ENCODE measurements at regions not wholly inside any gene's neighbourhood (a gene's known extent, or its start where the extent isn't known, plus 50 kb on each side); places are given as distances from the start of the nearest gene placed in this dataset.

DNA sequence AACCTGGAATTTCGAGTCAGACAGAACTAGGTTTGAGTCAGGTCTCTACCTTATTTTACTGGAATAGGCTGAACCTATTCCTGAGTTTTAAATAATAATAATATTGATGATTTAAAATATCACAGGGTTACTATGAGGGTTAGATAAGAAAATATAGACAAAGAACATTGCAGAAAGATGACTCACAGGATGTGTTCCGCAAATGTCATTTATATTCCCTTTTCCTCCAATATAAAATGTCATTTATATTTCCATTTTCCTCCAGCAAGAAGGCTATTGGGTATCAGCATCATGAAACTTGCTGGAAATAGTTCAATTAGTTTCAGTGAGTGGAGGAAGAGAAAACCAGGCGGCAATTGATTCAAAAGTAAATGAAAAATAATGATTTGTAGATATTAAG is 163.9 kb upstream of the RASSF8 start:
- H3K4me1 ChIP-seq (ENCODE audit: insufficient read depth, low read length, poor library complexity, severe bottlenecking) = no peaks in the 10 kb centered on the region
- no peak overlapping the region for H3K9ac ChIP-seq (ENCODE audit: low read depth, low read length, poor library complexity, severe bottlenecking)
- no peak overlapping the region for H3K4me3 ChIP-seq (ENCODE audit: low read length, poor library complexity, severe bottlenecking)
- H3K27me3 ChIP-seq (ENCODE audit: insufficient read depth, low read length, poor library complexity, severe bottlenecking) = no peaks in the 10 kb centered on the region
- no peaks in the 10 kb centered on the region for H4K20me1 ChIP-seq (ENCODE audit: insufficient read depth, low read length, poor library complexity, severe bottlenecking)
- no peaks in the 10 kb centered on the region for H3K9me2 ChIP-seq (replicated peaks; ENCODE audit: low read depth, low read length)
- H2AFZ ChIP-seq (ENCODE audit: low read length) = no peak overlapping the region
- no peaks in the 10 kb centered on the region for H3K79me2 ChIP-seq (ENCODE audit: insufficient read depth, low read length)
- H3K9me3 ChIP-seq (ENCODE audit: insufficient read depth, low read depth, low read length) = no peaks in the 10 kb centered on the region
- TF ChIP-seq EZH2phosphoT487 (IDR thresholded peaks at IDR 0.05; ENCODE audit: borderline replicate concordance) = no peak
- TF ChIP-seq, protein P1, sequence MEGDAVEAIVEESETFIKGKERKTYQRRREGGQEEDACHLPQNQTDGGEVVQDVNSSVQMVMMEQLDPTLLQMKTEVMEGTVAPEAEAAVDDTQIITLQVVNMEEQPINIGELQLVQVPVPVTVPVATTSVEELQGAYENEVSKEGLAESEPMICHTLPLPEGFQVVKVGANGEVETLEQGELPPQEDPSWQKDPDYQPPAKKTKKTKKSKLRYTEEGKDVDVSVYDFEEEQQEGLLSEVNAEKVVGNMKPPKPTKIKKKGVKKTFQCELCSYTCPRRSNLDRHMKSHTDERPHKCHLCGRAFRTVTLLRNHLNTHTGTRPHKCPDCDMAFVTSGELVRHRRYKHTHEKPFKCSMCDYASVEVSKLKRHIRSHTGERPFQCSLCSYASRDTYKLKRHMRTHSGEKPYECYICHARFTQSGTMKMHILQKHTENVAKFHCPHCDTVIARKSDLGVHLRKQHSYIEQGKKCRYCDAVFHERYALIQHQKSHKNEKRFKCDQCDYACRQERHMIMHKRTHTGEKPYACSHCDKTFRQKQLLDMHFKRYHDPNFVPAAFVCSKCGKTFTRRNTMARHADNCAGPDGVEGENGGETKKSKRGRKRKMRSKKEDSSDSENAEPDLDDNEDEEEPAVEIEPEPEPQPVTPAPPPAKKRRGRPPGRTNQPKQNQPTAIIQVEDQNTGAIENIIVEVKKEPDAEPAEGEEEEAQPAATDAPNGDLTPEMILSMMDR (conservative IDR thresholded peaks at IDR 0.05; ENCODE audit: low read length) = no peak
- no peak overlapping the region for H3K4me2 ChIP-seq (ENCODE audit: low read depth, low read length, poor library complexity, severe bottlenecking)
- no peaks in the 10 kb centered on the region for H3F3A ChIP-seq (ENCODE audit: low read depth)
- no peaks in the 10 kb centered on the region for H3K36me3 ChIP-seq (ENCODE audit: insufficient read depth, low read length)

DNA sequence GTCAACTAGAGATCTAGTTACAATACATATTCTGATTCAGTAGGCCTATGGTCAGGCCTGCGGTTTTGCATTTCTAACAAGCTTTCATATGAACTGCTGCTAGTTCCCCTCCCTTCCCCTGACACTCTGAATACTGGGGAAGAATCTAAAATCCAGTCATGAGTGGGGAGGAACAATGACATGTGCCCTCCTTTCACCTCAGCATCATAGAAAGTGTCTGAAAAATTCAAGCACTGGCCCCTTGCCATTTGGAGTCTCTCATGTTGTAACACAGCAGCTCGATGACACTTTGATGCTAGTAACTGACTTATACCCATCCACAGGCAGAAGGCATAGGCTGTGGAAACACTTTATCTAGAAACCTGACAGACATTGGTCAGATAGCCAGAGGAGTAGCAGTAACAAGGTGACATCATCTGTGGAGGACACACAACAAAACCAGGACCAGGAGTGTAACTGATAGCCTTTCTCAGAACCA is 161.9 kb upstream of the RASSF8 start:
- H3K9me3 ChIP-seq (ENCODE audit: insufficient read depth, low read depth, low read length) = no peaks in the 10 kb centered on the region
- peaks cover 11% of the 10 kb centered on the region for H3K4me1 ChIP-seq (ENCODE audit: insufficient read depth, low read length, poor library complexity, severe bottlenecking)
- no peak overlapping the region for H3K4me3 ChIP-seq (ENCODE audit: low read length, poor library complexity, severe bottlenecking)
- no peak for TF ChIP-seq EZH2phosphoT487 (IDR thresholded peaks at IDR 0.05; ENCODE audit: borderline replicate concordance)
- TF ChIP-seq, protein P1 (conservative IDR thresholded peaks at IDR 0.05; ENCODE audit: low read length) = no peak
- no peaks in the 10 kb centered on the region for H4K20me1 ChIP-seq (ENCODE audit: insufficient read depth, low read length, poor library complexity, severe bottlenecking)
- no peaks in the 10 kb centered on the region for H3K36me3 ChIP-seq (ENCODE audit: insufficient read depth, low read length)
- no peaks in the 10 kb centered on the region for H3K79me2 ChIP-seq (ENCODE audit: insufficient read depth, low read length)
- H3K9me2 ChIP-seq (replicated peaks; ENCODE audit: low read depth, low read length) = no peaks in the 10 kb centered on the region
- no peaks in the 10 kb centered on the region for H3F3A ChIP-seq (ENCODE audit: low read depth)
- no peak overlapping the region for H3K4me2 ChIP-seq (ENCODE audit: low read depth, low read length, poor library complexity, severe bottlenecking)
- no peak overlapping the region for H2AFZ ChIP-seq (ENCODE audit: low read length)
- H3K27me3 ChIP-seq (ENCODE audit: insufficient read depth, low read length, poor library complexity, severe bottlenecking) = no peaks in the 10 kb centered on the region
- no peak overlapping the region for H3K9ac ChIP-seq (ENCODE audit: low read depth, low read length, poor library complexity, severe bottlenecking)

DNA sequence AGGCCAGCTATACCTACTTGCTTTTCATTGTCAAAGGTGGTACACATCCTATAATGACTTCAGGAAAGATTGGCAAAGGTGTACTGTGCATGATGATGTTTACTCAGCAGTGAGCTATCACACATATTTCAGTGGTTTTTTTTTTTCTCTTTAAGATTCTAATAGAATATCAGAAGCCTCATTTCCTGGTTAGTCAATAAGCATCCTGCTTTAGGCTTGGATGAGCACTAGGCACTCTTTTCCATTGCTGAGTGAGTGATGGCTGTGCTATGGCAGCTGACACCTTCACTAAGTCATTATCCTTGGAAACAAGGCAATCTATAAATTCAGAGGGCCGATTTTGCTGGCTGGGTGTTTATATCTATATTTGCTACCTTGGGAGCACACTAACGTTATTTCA is 161.1 kb upstream of the RASSF8 start:
- Histone ChIP-seq H3K79me2 (ENCODE audit: insufficient read depth, low read length) (no peaks in the 10 kb centered on the region), H3K9me2 (replicated peaks; ENCODE audit: low read depth, low read length) (no peaks in the 10 kb centered on the region), H4K20me1 (ENCODE audit: insufficient read depth, low read length, poor library complexity, severe bottlenecking) (no peaks in the 10 kb centered on the region), H3K27me3 (ENCODE audit: insufficient read depth, low read length, poor library complexity, severe bottlenecking) (no peaks in the 10 kb centered on the region), H3K9me3 (ENCODE audit: insufficient read depth, low read depth, low read length) (no peaks in the 10 kb centered on the region), H3F3A (ENCODE audit: low read depth) (no peaks in the 10 kb centered on the region), H3K4me3 (ENCODE audit: low read length, poor library complexity, severe bottlenecking) (no peak overlapping the region), H2AFZ (ENCODE audit: low read length) (no peak overlapping the region), H3K9ac (ENCODE audit: low read depth, low read length, poor library complexity, severe bottlenecking) (no peak overlapping the region), H3K36me3 (ENCODE audit: insufficient read depth, low read length) (no peaks in the 10 kb centered on the region), H3K4me2 (ENCODE audit: low read depth, low read length, poor library complexity, severe bottlenecking) (no peak overlapping the region), H3K4me1 (ENCODE audit: insufficient read depth, low read length, poor library complexity, severe bottlenecking) (peaks cover 11% of the 10 kb centered on the region)
- no peak for TF ChIP-seq EZH2phosphoT487 (IDR thresholded peaks at IDR 0.05; ENCODE audit: borderline replicate concordance)
- TF ChIP-seq, protein P1 (conservative IDR thresholded peaks at IDR 0.05; ENCODE audit: low read length) = no peak

Data from Loucy (cell line).